Kidney capillary endothelial cell (primary cell): ENCODE measurements at regions not wholly inside any gene's neighbourhood (a gene's known extent, or its start where the extent isn't known, plus 50 kb on each side); places are given as distances from the start of the nearest gene placed in this dataset.
"Not testable (repeated sequence)": the region's sequence is repeated elsewhere in the genome, so short reads cannot be mapped to it uniquely, and the experiment has no call there.

Experiments used
- DNase-seq: peaks from one replicate; pipeline ENCODE4 v3.0.0-alpha.2; 2018; ENCODE audit warnings: low spot score

- DNase-seq: no peak
These were observed 405.7 kb upstream of the MCTP2 start for GRCh38 chr15:93825682-93826081.

- no peak for DNase-seq
These were observed 407.1 kb upstream of the MCTP2 start for GRCh38 chr15:93823971-93824913.

GRCh38 chr15:93820566-93820965 is 410.8 kb upstream of the MCTP2 start:
- no peak for DNase-seq

GRCh38 chr15:93819826-93820225 is 411.5 kb upstream of the MCTP2 start:
- DNase-seq: no peak

- no peak for DNase-seq
These were observed 414.5 kb upstream of the MCTP2 start for GRCh38 chr15:93816815-93817214.

- DNase-seq: no peak
These were observed 420.1 kb upstream of the MCTP2 start for GRCh38 chr15:93811305-93811704.

GRCh38 chr15:93809516-93809915 is 421.8 kb upstream of the MCTP2 start:
- no peak for DNase-seq

- DNase-seq: no peak
These were observed 427.8 kb upstream of the MCTP2 start for GRCh38 chr15:93803421-93804152.

GRCh38 chr15:93801206-93801605 is 430.2 kb upstream of the MCTP2 start:
- no peak for DNase-seq

- DNase-seq: no peak
These were observed 430.6 kb upstream of the MCTP2 start for GRCh38 chr15:93800805-93801204.

- DNase-seq: no peak
These were observed 441.9 kb upstream of the MCTP2 start for GRCh38 chr15:93789441-93789840.

GRCh38 chr15:93780073-93780472 is 451.3 kb upstream of the MCTP2 start:
- no peak for DNase-seq

GRCh38 chr15:93779341-93779740 is 452.0 kb upstream of the MCTP2 start:
- DNase-seq: no peak

- DNase-seq: no peak
These were observed 459.9 kb upstream of the MCTP2 start for GRCh38 chr15:93771196-93772030.

- DNase-seq: no peak
These were observed 460.6 kb upstream of the MCTP2 start for GRCh38 chr15:93770788-93771187.

- DNase-seq: no peak
These were observed 469.3 kb upstream of the MCTP2 start for GRCh38 chr15:93762036-93762435.

- DNase-seq: no peak
These were observed 471.7 kb upstream of the MCTP2 start for GRCh38 chr15:93759629-93760028.

- DNase-seq: no peak
These were observed 472.5 kb upstream of the MCTP2 start for GRCh38 chr15:93758824-93759223.

- DNase-seq: no peak
These were observed 482.7 kb upstream of the MCTP2 start for GRCh38 chr15:93748710-93749109.

GRCh38 chr15:93734976-93735375 is 496.4 kb upstream of the MCTP2 start:
- DNase-seq: not testable (repeated sequence)

GRCh38 chr15:93730724-93731123 is 500.6 kb upstream of the MCTP2 start:
- no peak for DNase-seq

- DNase-seq: no peak
These were observed 509.2 kb upstream of the MCTP2 start for GRCh38 chr15:93722165-93722564.
